Esophagus squamous epithelium (tissue), 5 donors: ENCODE measurements at regions not wholly inside any gene's neighbourhood (a gene's known extent, or its start where the extent isn't known, plus 50 kb on each side); places are given as distances from the start of the nearest gene placed in this dataset.
A peak's percentile ranks its signal among the peaks of the same experiment; 100 is the strongest.

ENCODE experiments used
- DNase-seq: peaks from one replicate; lab custom pipeline; 2025; lab: John Stamatoyannopoulos, UW
- H3K27ac ChIP-seq, 4 donors: fragments of 200-600 bp; sonication (generic); one replicate each; pipeline ENCODE4 v1.5.1; 2016 to 2019; ENCODE audit warnings: mild to moderate bottlenecking in 1 of 4
- H3K27me3 ChIP-seq, 4 donors: fragments of 200-600 bp; sonication (generic); 1 replicate in 3 of 4; 2 replicates in 1 of 4; pipeline versions ENCODE4 v1.5.1 to v1.6.0; 2017 to 2021; ENCODE audit warnings: antibody characterized with exemption in 1 of 4
- H3K36me3 ChIP-seq, 3 donors: fragments of 200-600 bp; sonication (generic); one replicate each; pipeline ENCODE4 v1.5.1; 2016 to 2019
- H3K4me1 ChIP-seq, 3 donors: fragments of 200-600 bp; sonication (generic); one replicate each; pipeline ENCODE4 v1.5.1; 2017 to 2019
- H3K4me3 ChIP-seq, 4 donors: fragments of 200-600 bp; sonication (generic); 1 replicate in 3 of 4; 2 replicates in 1 of 4; pipeline ENCODE4 v1.5.1; 2016 to 2019; ENCODE audit warnings: mild to moderate bottlenecking in 2 of 4, moderate library complexity in 1 of 4
- H3K9me3 ChIP-seq, 3 donors: fragments of 200-600 bp; sonication (generic); one replicate each; pipeline ENCODE4 v1.5.1; 2016 to 2019
- POLR2A ChIP-seq, 4 donors: fragments of 450-650 bp; IDR thresholded peaks; one replicate each; pipeline ENCODE4 v1.6.1; 2017; ENCODE audit warnings: antibody characterized with exemption in 4 of 4, mild to moderate bottlenecking in 4 of 4, moderate library complexity in 3 of 4
- WGBS, 2 donors: methylation state at CpG; one replicate each; pipeline ENCODE4 v1.1.5; 2018; 5-methylcytosine and 5-hydroxymethylcytosine counted together
- intact Hi-C: fragments of 100-400 bp; cut with DNase I; formaldehyde crosslinking; loops from one replicate; pipeline ENCODE4 v1.15.0; 2022
- TF ChIP-seq, protein P1 (sequence below), 6 experiments: fragments of 450-650 bp in 4 of 6; fragments of 200-600 bp in 2 of 6; sonication (generic) in 2 of 6; IDR thresholded peaks; one replicate each; pipeline ENCODE4 v1.5.1; 2016 to 2019; ENCODE audit warnings: antibody characterized with exemption in 6 of 6, mild to moderate bottlenecking in 4 of 6, moderate library complexity in 4 of 6
- donor health status: DM: yes; HTN: yes; CAD: no.

DNA sequence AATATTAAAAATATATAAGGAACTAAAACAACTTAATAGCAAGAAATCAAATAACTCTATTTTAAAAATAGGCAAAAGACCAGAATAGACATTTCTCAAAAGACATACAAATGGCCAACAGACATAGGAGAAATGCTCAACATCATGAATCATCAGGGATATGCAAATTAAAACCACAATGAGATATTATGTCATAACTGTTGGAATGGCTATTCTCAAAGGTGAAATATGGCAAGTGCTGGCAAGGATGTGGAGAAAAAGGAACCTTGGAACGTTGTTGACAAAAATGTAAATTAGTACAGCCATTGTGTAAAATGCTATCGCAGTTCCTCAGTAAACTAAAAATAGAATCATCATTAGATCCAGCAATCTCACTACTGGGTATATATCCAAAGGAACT lies 468.5 kb downstream of the NFIB start:
- H3K36me3 ChIP-seq: no peaks in the 10 kb centered on the region
- no peak for DNase-seq
- H3K4me1 ChIP-seq: no peaks in the 10 kb centered on the region
- H3K27me3 ChIP-seq: no peaks in the 10 kb centered on the region
- intact Hi-C loops: no loop called here
- H3K4me3 ChIP-seq: no peak overlapping the region
- 37 to 39% methylated on average over 2 of the region's 2 CpGs for WGBS, 2 donors
- H3K9me3 ChIP-seq: no peaks in the 10 kb centered on the region
- H3K27ac ChIP-seq: no peak overlapping the region
- no peak for TF ChIP-seq POLR2A (IDR thresholded peaks at IDR 0.05)
- TF ChIP-seq, protein P1, sequence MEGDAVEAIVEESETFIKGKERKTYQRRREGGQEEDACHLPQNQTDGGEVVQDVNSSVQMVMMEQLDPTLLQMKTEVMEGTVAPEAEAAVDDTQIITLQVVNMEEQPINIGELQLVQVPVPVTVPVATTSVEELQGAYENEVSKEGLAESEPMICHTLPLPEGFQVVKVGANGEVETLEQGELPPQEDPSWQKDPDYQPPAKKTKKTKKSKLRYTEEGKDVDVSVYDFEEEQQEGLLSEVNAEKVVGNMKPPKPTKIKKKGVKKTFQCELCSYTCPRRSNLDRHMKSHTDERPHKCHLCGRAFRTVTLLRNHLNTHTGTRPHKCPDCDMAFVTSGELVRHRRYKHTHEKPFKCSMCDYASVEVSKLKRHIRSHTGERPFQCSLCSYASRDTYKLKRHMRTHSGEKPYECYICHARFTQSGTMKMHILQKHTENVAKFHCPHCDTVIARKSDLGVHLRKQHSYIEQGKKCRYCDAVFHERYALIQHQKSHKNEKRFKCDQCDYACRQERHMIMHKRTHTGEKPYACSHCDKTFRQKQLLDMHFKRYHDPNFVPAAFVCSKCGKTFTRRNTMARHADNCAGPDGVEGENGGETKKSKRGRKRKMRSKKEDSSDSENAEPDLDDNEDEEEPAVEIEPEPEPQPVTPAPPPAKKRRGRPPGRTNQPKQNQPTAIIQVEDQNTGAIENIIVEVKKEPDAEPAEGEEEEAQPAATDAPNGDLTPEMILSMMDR (IDR thresholded peaks at IDR 0.05): no peak

DNA sequence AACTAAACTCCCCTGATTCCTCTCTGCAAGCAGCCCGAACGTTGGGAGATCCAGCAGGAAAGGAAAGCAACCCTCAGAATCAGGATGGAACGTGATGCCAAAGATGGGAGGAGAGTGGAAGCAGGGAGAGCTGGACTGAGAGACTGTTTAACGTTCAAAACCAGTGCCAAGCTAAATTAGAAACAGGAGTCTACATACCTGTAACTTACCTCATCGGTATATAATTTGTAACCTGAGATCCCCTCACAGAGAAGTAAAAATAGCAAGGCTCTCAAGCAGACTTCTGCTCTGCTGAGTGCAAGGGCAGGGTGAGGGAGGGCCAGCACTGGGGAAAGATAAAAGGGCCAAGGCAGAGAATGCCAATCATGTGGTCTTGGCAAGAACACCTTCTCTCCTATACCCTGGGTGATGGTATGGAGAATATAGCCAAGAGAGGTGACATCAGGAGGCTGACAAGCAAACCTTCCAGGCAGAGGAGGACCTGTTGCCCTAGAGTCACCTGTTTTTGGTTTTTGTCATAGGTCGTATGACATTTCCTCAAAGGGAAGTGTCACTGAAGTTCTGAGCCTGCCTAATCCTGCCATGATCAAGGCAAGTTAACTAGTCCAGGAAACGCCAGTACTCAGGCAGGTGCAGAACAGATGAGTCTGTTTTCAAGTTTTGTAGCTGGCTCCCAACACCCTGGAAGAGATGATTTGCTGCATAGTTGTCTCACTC lies 472.0 kb downstream of the NFIB start:
- intact Hi-C loops: no loop called here
- Histone ChIP-seq H3K27me3 (no peaks in the 10 kb centered on the region), H3K4me1 (no peaks in the 10 kb centered on the region), H3K4me3 (no peak overlapping the region), H3K27ac (no peak overlapping the region), H3K36me3 (no peaks in the 10 kb centered on the region), H3K9me3 (no peaks in the 10 kb centered on the region)
- no peak for DNase-seq
- WGBS, 2 donors: 51 to 64% methylated on average over 6 to 7 of the region's 7 CpGs
- no peak for TF ChIP-seq POLR2A (IDR thresholded peaks at IDR 0.05)
- TF ChIP-seq, protein P1 (IDR thresholded peaks at IDR 0.05): no peak

DNA sequence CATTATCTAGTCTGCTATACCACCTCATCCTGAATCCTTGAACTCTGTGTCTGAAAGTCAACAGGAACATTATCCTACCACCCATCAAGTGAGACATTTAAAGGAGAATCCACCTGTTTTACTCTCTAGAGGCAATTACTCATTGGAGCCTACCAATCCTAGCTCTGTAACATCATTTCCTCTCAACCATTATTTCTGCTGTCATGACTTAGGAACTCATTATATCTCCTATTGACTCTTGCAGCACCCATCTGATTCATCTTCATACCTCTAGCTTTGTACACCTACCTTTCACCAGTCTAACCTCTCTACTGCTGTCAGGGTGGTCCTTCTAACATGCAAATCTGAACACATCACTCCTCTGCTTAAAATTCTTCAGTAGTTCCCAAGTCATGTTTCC lies 481.5 kb downstream of the NFIB start:
- Histone ChIP-seq H3K4me1 (no peaks in the 10 kb centered on the region), H3K36me3 (no peaks in the 10 kb centered on the region), H3K4me3 (no peak overlapping the region), H3K9me3 (peaks cover 0 to 17% (median 8%) of the 10 kb centered on the region in 3 donors), H3K27me3 (no peaks in the 10 kb centered on the region), H3K27ac (no peak overlapping the region)
- no peak for DNase-seq
- TF ChIP-seq, protein P1 (IDR thresholded peaks at IDR 0.05): no peak
- TF ChIP-seq POLR2A (IDR thresholded peaks at IDR 0.05): no peak
- intact Hi-C loops: no loop called here

DNA sequence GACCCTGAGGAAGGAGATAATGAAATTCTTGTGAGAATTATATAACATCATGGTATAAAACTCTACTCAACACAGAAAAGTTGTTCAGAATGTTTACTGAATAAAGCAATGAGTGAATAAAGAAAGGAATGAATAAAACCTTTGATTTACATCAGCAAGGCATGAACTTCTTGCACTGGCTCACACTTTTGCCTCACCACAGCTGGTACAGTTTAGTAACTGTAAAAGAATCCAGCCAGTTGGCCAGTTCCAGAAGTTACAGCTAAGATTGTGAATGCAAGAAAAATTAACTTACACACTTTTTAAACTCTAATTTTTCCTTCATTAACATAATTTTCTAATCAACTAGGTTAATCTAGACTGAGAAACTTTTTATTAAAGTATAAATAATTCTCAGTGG lies 490.9 kb downstream of the NFIB start:
- intact Hi-C loops: no loop called here
- Histone ChIP-seq H3K27me3 (no peaks in the 10 kb centered on the region), H3K4me3 (no peak overlapping the region), H3K36me3 (no peaks in the 10 kb centered on the region), H3K27ac (no peak overlapping the region), H3K9me3 (peaks cover 0 to 5% (median 0%) of the 10 kb centered on the region in 3 donors), H3K4me1 (no peaks in the 10 kb centered on the region)
- TF ChIP-seq, protein P1 (IDR thresholded peaks at IDR 0.05): no peak
- TF ChIP-seq POLR2A (IDR thresholded peaks at IDR 0.05): no peak
- DNase-seq: no peak

DNA sequence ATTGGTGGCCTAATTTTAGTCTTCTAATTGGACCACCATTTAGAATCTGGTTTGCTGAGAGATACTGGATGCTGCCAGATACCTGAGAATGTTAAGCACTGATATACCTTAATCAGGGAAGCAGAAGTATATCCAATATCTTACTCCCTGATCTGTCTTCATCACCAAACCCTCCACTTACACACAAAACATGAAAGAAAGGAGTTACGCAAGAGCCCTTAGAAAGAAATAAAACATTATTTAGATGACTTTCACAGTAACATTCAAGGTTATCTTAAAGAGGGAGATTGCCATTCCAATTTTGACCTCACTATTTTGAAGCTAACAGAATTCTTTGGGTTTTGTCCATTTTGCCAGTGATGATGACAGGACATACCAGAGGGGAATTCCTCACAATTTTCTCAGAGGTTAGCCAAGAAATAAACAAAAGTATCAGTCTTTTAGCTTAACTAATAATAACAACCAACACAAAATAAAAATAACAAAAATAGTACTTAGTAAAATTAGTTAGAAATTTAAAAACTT lies 496.1 kb downstream of the NFIB start:
- Histone ChIP-seq H3K27me3 (no peaks in the 10 kb centered on the region), H3K4me3 (no peak overlapping the region), H3K36me3 (no peaks in the 10 kb centered on the region), H3K27ac (peak overlapping the region in 1 of 4 donors; percentile 18), H3K9me3 (peaks cover 0 to 5% (median 0%) of the 10 kb centered on the region in 3 donors), H3K4me1 (peaks cover 4 to 31% (median 8%) of the 10 kb centered on the region in 3 donors)
- no peak for TF ChIP-seq POLR2A (IDR thresholded peaks at IDR 0.05)
- TF ChIP-seq, protein P1 (IDR thresholded peaks at IDR 0.05): no peak
- intact Hi-C loops: no loop called here
- DNase-seq: no peak
- 69 to 100% methylated on average over 1 of the region's 1 CpG for WGBS, 2 donors
